Right cardiac atrium (tissue), 5 donors: ENCODE measurements at regions not wholly inside any gene's neighbourhood (a gene's known extent, or its start where the extent isn't known, plus 50 kb on each side); places are given as distances from the start of the nearest gene placed in this dataset.
"Not testable (repeated sequence)": the region's sequence is repeated elsewhere in the genome, so short reads cannot be mapped to it uniquely, and the experiment has no call there.

ENCODE experiments used
- ATAC-seq, 2 donors: fragments of 200-7000 bp; cut with Tn5 transposase; one replicate each; pipeline versions ENCODE4 v1.8.0 to v1.9.1; 2020; ENCODE audit warnings: moderate library complexity in 2 of 2, mild to moderate bottlenecking in 1 of 2
- DNase-seq, 3 donors: peaks; one replicate each; pipeline ENCODE4 v3.0.0-alpha.2; 2020
- H3K27ac ChIP-seq: one replicate; pipeline ENCODE4 v1.5.1; 2013; ENCODE audit warnings: mild to moderate bottlenecking, low read length, control low read depth, moderate library complexity
- H3K27me3 ChIP-seq: one replicate; pipeline ENCODE4 v1.6.1; 2013; ENCODE audit not compliant: control insufficient read depth, insufficient read depth
- H3K4me1 ChIP-seq: one replicate; pipeline ENCODE4 v1.6.1; 2013; ENCODE audit warnings: low read length; ENCODE audit not compliant: control insufficient read depth, insufficient read depth
- H3K4me3 ChIP-seq: one replicate; pipeline ENCODE4 v1.5.1; 2013; ENCODE audit warnings: low read length, control low read depth
- H3K9me3 ChIP-seq: one replicate; pipeline ENCODE4 v1.6.1; 2013; ENCODE audit warnings: low read length; ENCODE audit not compliant: control insufficient read depth
- WGBS: extraction: QIAGEN DNeasy Blood & Tissue Kit; methylation state at CpG from one replicate; pipeline ENCODE4 v1.1.7; 2013; 5-methylcytosine and 5-hydroxymethylcytosine counted together
- intact Hi-C, 4 donors: fragments of 100-400 bp; cut with DNase I; formaldehyde crosslinking; loops; one replicate each; pipeline versions ENCODE4 v1.11.0 to v1.14.0; 2022 to 2023
- donor health status: healthy with polysubstance abuse.
- donor health status: DM: no; HTN: yes; CAD: no.
- donor health status: DM: no; HTN: no; CAD: no.
- donor health status: DM: no; HTN: yes; CAD: no; lungs with severe emphysema.
- donor health status: DM: yes; HTN: yes; CAD: no.

- Histone ChIP-seq H3K27ac (no peak overlapping the region), H3K9me3 (no peaks in the 10 kb centered on the region), H3K4me1 (no peaks in the 10 kb centered on the region), H3K4me3 (no peak overlapping the region), H3K27me3 (no peaks in the 10 kb centered on the region)
- no peak for ATAC-seq
- 34% methylated on average over 2 of the region's 2 CpGs for WGBS
- DNase-seq, result no peak
- intact Hi-C loops, result no loop called here
Measured at GRCh38 chr5:135740475-135740874, 94.0 kb upstream of the SLC25A48 start.

GRCh38 chr5:135739383-135739981 is 95.0 kb upstream of the SLC25A48 start:
- H3K4me1 ChIP-seq, result no peaks in the 10 kb centered on the region
- 25% methylated on average over 3 of the region's 3 CpGs for WGBS
- H3K9me3 ChIP-seq, result no peaks in the 10 kb centered on the region
- no peaks in the 10 kb centered on the region for H3K27me3 ChIP-seq
- no peak for DNase-seq
- ATAC-seq, result no peak
- no peak overlapping the region for H3K27ac ChIP-seq
- H3K4me3 ChIP-seq, result no peak overlapping the region
- intact Hi-C loops, result no loop called here

- DNase-seq, result no peak
- intact Hi-C loops, result no loop called here
- no peaks in the 10 kb centered on the region for H3K4me1 ChIP-seq
- no peaks in the 10 kb centered on the region for H3K27me3 ChIP-seq
- H3K4me3 ChIP-seq, result no peak overlapping the region
- H3K27ac ChIP-seq, result no peak overlapping the region
- 93% methylated on average over 5 of the region's 5 CpGs for WGBS
- no peaks in the 10 kb centered on the region for H3K9me3 ChIP-seq
- ATAC-seq, result no peak
Measured at GRCh38 chr5:135738564-135738875, 95.9 kb upstream of the SLC25A48 start.

- 89% methylated on average over 11 of the region's 11 CpGs for WGBS
- no peak for ATAC-seq
- no peak for DNase-seq
- Histone ChIP-seq H3K27ac (no peak overlapping the region), H3K27me3 (no peaks in the 10 kb centered on the region), H3K4me1 (no peaks in the 10 kb centered on the region), H3K9me3 (no peaks in the 10 kb centered on the region), H3K4me3 (no peak overlapping the region)
- intact Hi-C loops, result no loop called here
Measured at GRCh38 chr5:135737701-135738563, 96.5 kb upstream of the SLC25A48 start.

- DNase-seq, ATAC-seq, H3K4me3 ChIP-seq, H3K9me3 ChIP-seq, H3K27ac ChIP-seq, H3K4me1 ChIP-seq, H3K27me3 ChIP-seq, intact Hi-C loops: not testable (repeated sequence)
- WGBS, result 78% methylated on average over 9 of the region's 9 CpGs
Measured at GRCh38 chr5:135736952-135737351, 97.5 kb upstream of the SLC25A48 start.

- H3K27me3 ChIP-seq, result no peaks in the 10 kb centered on the region
- no peaks in the 10 kb centered on the region for H3K9me3 ChIP-seq
- DNase-seq (no peak), ATAC-seq (no peak)
- intact Hi-C loops, result no loop called here
- no peaks in the 10 kb centered on the region for H3K4me1 ChIP-seq
- H3K27ac ChIP-seq, result no peak overlapping the region
- WGBS, result 89% methylated on average over 6 of the region's 6 CpGs
- H3K4me3 ChIP-seq, result no peak overlapping the region
Measured at GRCh38 chr5:135735831-135736230, 98.6 kb upstream of the SLC25A48 start.

- intact Hi-C loops, H3K27ac ChIP-seq, H3K4me1 ChIP-seq, H3K4me3 ChIP-seq, DNase-seq, H3K9me3 ChIP-seq, ATAC-seq, H3K27me3 ChIP-seq: not testable (repeated sequence)
- 89% methylated on average over 8 of the region's 8 CpGs for WGBS
Measured at GRCh38 chr5:135734956-135735355, 99.5 kb upstream of the SLC25A48 start.

- H3K27ac ChIP-seq, H3K4me1 ChIP-seq, H3K9me3 ChIP-seq, H3K27me3 ChIP-seq, ATAC-seq, intact Hi-C loops, H3K4me3 ChIP-seq, DNase-seq: not testable (repeated sequence)
- 94% methylated on average over 1 of the region's 1 CpG for WGBS
Measured at GRCh38 chr5:135731034-135731433, 103.4 kb upstream of the SLC25A48 start.

GRCh38 chr5:135730161-135730560 is 104.3 kb upstream of the SLC25A48 start:
- ATAC-seq, H3K27me3 ChIP-seq, H3K27ac ChIP-seq, H3K4me3 ChIP-seq, intact Hi-C loops, H3K9me3 ChIP-seq, DNase-seq, H3K4me1 ChIP-seq: not testable (repeated sequence)
- 93% methylated on average over 1 of the region's 1 CpG for WGBS

- intact Hi-C loops, result no loop called here
- no peak overlapping the region for H3K4me3 ChIP-seq
- WGBS, result 74% methylated on average over 1 of the region's 1 CpG
- no peak for DNase-seq
- no peaks in the 10 kb centered on the region for H3K4me1 ChIP-seq
- no peak for ATAC-seq
- H3K9me3 ChIP-seq, result no peaks in the 10 kb centered on the region
- H3K27ac ChIP-seq, result no peak overlapping the region
- H3K27me3 ChIP-seq, result no peaks in the 10 kb centered on the region
Measured at GRCh38 chr5:135729321-135729786, 105.1 kb upstream of the SLC25A48 start.

- DNase-seq, result peak in 2 of 3 donors; percentile 39 to 59
- Histone ChIP-seq H3K4me3 (no peak overlapping the region), H3K27me3 (no peaks in the 10 kb centered on the region), H3K4me1 (no peaks in the 10 kb centered on the region), H3K27ac (no peak overlapping the region), H3K9me3 (no peaks in the 10 kb centered on the region)
- 50% methylated on average over 2 of the region's 2 CpGs for WGBS
- ATAC-seq, result peak; percentile 50 to 52
- intact Hi-C loops, result no loop called here
Measured at GRCh38 chr5:135724617-135725016, 109.8 kb upstream of the SLC25A48 start.
